Non-pigmented ciliary epithelial cell (primary cell): ENCODE measurements at regions not wholly inside any gene's neighbourhood (a gene's known extent, or its start where the extent isn't known, plus 50 kb on each side); places are given as distances from the start of the nearest gene placed in this dataset.
A peak's percentile ranks its signal among the peaks of the same experiment; 100 is the strongest.

ENCODE experiments used
- DNase-seq: peaks from one replicate; pipeline ENCODE4 v3.0.0-alpha.2; 2010; ENCODE audit warnings: low read depth

GRCh38 chr4:36961420-36961819 lies 283.1 kb upstream of the NWD2 start:
- DNase-seq, result no peak

DNA sequence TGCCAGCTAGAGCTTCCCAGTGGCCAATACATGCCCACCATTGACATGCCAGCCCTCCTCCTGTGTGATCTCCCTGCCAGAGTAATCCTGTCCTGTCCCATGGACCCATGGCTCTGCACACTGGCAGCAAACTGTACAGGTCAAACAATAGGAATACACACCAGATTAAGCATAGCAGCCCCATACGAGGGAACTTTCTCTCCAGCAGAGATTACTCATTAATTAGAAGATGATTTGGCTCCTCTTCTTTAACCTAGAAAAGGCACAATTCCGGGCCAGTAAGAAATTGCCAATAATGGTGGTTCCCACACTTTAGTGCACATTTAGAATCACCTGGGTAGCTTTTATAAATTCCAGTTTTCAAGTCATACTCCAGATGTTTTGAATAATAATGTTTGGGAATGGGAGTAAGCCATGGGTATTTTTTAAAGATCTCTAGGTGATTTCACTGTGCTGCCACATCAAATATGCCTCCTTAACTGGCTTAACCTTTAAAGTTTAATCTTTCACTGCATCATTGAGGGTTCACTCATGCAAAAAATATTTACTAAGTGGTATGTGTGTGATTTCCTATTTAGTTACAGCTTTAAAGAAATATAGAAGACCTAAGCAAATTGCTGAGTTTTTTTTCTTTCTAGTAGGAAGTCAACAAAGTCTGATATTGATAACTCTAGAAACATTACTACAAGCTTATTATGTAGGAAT lies 277.6 kb upstream of the NWD2 start:
- DNase-seq, result no peak

GRCh38 chr4:36979533-36979932 lies 265.0 kb upstream of the NWD2 start:
- DNase-seq, result no peak

DNA sequence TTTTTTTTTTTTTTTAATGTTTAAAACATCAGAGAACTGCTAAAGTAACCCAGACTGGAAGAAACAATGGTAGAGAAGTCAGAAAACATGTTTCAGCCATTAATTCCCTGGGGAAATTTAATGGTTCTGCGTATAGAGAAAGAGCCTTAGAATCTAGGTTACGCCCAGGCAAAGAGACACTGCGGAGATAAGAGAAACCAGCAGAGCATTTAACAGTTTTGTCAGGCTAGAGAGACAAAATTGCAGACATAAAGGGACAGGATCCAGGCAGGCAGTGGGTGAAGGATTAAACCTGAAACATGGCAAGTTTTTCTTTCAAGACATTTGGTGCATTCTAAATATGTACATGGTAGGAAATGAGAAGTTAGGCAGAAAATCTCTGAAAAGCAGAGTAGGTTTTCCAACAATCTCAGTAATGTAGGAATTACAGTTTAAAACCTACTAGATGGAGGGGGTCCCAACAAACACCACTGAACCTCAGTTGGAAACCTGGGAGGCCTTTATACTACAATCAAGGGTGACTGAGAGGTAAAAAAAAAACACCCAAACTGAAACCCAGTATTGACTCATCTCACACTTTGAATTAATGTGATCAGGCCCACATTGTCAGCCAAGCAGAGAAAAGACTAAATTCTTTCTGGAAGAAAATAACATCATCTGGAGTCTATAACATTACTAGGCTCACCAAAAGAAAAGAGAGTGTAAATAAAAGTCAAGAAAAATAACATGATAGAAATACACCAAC lies 254.2 kb upstream of the NWD2 start:
- DNase-seq, result no peak

DNA sequence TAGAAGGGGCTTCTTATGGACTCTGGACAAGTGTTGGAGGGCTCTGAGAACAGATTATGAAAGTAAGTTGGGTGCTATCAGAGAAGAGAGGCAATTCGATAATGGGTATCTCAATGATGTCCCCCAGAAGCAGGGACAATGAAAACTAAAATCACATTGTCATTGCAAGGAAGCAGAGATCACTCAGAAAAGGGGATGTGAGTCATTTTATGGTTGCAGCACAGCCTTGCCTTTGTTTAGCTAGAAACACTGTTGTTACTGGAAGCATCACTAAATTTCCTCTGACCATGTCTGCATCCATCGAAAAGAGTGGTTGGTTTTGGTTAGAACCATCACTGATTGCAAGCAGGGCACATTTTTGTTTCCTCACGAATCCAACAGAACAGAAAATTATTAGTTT lies 246.8 kb upstream of the NWD2 start:
- DNase-seq, result no peak

DNA sequence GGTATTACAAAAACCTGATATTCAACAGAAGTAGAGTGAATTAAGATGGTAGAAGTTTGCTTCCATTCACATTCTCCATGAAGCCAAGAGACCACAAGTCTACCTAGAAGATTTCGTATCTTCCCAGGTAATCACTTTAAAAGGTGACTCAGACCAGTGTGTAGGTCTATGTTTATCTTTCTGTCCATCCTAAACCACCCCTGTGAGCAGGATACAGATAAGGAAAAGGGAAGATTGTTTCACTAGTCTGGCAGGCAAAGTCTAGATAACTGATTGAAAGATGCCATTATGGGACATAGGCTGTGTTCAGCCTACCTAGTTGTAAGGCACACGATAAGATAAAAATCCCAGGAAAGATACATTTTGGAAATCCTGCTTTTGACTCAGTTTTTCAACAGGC lies 244.3 kb upstream of the NWD2 start:
- no peak for DNase-seq

- DNase-seq, result no peak
These were observed 242.7 kb upstream of the NWD2 start for GRCh38 chr4:37001688-37002436.

GRCh38 chr4:37002625-37003024 lies 241.9 kb upstream of the NWD2 start:
- no peak for DNase-seq

- peak; percentile 5 for DNase-seq
These were observed 236.3 kb upstream of the NWD2 start for GRCh38 chr4:37008199-37008598.

- DNase-seq, result no peak
These were observed 230.0 kb upstream of the NWD2 start for GRCh38 chr4:37014584-37014983.

GRCh38 chr4:37015391-37015790 lies 229.2 kb upstream of the NWD2 start:
- DNase-seq, result no peak

GRCh38 chr4:37023504-37023903 lies 221.0 kb upstream of the NWD2 start:
- DNase-seq, result no peak

DNA sequence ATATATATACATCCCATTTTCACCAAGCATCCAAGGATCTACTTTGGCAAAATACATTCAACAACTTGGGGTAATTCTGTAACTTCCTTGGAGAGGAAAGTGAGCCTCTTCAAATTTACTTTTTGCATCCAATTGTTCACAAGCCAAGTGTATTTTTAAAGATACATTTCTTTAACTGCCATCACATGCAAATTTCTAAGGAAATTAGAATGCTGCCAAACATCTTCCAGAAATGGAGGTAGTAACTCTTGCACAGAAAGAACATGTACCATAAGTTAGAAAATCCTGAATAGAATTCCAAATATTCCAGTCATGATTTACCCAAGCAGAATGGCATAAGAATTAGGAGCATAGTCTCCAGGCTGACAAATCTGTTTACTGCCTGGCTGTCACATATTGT lies 220.5 kb upstream of the NWD2 start:
- DNase-seq, result no peak

DNA sequence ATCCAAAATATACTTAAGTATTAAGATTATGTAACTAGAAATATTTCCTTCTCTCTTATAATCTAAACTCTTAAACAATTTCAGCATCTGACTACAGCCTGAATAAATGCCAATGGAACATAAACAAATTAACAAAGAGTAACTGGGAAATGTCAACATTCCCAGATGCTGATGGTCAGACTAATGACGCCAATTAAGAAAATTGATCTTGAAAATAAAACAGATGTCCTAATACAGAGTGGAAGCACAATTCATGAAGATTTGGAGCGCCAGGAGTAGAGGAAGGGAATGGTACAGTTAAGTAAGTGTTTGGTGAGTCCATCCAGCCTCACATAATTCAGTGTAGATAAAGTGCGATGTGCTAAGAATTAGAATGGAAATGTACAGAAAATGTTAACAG lies 203.7 kb upstream of the NWD2 start:
- DNase-seq, result no peak

DNA sequence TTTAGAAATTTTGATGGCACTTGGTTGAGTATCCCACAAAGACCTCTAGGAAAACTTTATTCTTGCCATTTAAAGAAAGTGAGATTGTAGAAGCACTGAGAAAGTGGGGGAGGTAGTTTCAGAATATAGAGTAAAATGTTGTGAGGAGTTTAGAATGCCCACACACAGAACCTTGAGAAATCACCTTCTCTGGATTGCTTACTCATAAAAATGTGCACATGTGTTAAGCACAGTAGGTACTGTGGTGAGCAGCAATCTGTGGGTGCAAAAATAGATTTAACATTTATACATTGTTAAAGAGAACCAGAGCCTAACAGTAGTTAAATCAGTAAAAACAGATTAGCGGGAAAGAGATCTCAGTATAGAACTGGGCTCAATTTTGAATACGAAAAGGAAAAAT lies 201.2 kb upstream of the NWD2 start:
- no peak for DNase-seq

GRCh38 chr4:37051111-37051510 lies 193.4 kb upstream of the NWD2 start:
- DNase-seq, result no peak

DNA sequence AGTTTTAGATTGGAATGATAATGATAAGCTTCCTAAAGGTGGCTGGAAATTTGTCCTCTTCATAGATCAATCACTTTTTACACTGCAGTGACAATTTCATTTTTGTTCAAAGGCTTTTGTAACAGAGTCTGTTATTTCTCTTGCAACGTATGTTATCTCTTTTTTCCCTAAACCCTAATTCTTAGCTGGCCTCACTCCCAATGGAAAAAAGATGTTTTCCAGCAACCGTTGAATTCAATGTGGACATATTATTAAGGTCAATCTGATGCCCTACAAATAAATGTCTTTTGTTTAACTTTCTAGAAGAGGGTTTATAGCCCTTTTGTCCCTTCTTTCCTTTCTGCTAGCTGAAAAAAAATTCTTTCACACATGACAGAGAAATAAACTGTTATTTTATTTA lies 192.7 kb upstream of the NWD2 start:
- no peak for DNase-seq

GRCh38 chr4:37054531-37055077 lies 189.9 kb upstream of the NWD2 start:
- no peak for DNase-seq

DNA sequence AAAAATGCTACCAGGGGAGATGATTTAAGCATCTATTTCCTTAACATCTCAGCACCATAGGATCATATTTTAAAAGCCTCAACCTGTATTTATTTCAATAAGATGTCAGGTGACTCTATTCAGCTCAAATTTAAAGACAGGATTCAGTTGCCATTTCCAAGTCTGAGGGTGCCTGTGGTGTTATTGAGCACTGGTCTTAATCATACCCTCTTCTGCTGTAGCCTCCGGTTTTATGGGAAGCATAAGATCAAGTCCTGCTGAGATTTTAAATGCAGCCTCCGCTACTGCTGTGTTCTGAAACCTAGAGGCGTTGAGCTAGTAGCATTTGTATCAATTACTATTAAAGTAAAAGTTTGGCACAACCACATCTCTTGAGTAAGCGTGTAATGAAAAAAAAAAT lies 185.7 kb upstream of the NWD2 start:
- DNase-seq, result no peak

DNA sequence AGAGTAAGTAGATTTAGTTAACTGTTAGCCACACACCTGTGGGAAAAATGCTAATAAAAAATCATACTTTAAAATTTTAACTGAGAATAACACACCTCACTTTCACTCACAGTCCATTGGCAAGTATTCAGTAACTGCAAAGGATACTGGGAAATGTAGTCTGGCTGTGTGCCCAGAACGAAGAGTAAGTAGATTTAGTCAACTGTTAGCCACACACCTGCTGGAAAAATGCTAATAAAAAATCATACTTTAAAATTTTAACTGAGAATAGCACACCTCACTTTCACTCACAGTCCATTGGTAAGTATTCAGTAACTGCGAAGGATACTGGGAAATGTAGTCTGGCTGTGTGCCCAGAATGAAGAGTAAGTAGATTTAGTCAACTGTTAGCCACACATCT lies 178.4 kb upstream of the NWD2 start:
- no peak for DNase-seq

DNA sequence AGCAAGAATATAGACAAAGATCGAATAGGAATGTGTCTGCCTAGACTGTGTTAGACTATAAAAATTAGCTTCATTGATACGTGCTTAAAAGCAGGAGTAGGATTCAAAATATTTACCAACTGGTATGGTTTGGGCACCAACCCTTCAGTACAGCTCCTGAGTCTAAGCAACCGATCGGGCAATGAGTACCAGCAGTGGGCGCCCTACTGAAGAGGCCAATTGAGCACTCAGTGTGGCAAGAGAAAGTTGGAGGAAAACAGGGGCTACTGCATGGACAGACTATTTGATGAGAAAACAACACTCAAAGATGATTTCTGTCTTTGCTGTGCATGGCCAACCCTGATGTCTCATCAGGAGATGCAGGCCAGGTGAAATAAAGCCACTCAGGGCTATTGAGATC lies 176.0 kb upstream of the NWD2 start:
- DNase-seq, result no peak

- DNase-seq, result no peak
These were observed 174.5 kb upstream of the NWD2 start for GRCh38 chr4:37070041-37070440.

- no peak for DNase-seq
These were observed 173.0 kb upstream of the NWD2 start for GRCh38 chr4:37071576-37071975.
